ENCODE measurements at regions not wholly inside any gene's neighbourhood (a gene's known extent, or its start where the extent isn't known, plus 50 kb on each side); places are given as distances from the start of the nearest gene placed in this dataset.

DNA sequence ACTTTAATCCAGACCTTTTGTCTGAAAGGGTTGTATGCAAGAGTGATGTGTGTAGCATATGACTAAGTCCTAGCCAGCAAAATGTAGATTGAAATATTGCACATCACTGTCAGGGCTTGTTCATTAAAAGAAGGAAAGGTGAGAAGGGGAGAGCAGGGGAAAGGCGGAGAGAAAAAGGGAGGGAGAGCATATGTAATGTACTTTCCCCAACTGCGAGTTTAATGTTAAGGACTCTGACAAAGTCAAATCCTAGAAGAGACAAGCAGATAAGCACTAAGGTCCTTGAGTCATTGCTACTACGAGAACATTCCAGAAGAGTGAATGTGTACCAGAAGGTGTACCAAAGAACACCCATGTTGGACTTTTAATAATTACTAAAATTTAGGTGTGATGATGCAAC lies 1336.7 kb downstream of the NSUN3 start:
- no peak overlapping the region for H2AFZ ChIP-seq (ENCODE audit: low read depth, low read length, poor library complexity, severe bottlenecking)
- no TSS peak for BruUV-seq (replicated peaks)
- H3K4me3 ChIP-seq (replicated peaks in 1 of 2; ENCODE audit: low read depth in 1 of 2, low read length in 2 of 2), result no peak overlapping the region
- H3K79me2 ChIP-seq (ENCODE audit: insufficient read depth, low read length), result no peaks in the 10 kb centered on the region
- intact Hi-C loops (cut with micrococcal nuclease), result no loop called here
- no peaks in the 10 kb centered on the region for H3K9me2 ChIP-seq (ENCODE audit: insufficient read depth)
- peaks cover 9 to 19% of the 10 kb centered on the region in 2 experiments; a peak in 2 of 4 replicates for H3K9me3 ChIP-seq (ENCODE audit: control insufficient read depth in 1 of 2, insufficient read depth in 1 of 2, low read depth in 1 of 2, low read length in 2 of 2)
- no peaks in the 10 kb centered on the region; the same call in 1 of the 2 replicates for H4K20me1 ChIP-seq (ENCODE audit: insufficient read depth)
- TF ChIP-seq RAD21 (IDR thresholded peaks at IDR 0.05; ENCODE audit: low read depth) (no peak), ZFX (IDR thresholded peaks at IDR 0.05) (no peak), ELF1 (IDR thresholded peaks at IDR 0.05; ENCODE audit: borderline replicate concordance, low read depth) (no peak), CBX3 (IDR thresholded peaks at IDR 0.05; ENCODE audit: low read depth) (no peak), EGR1 (IDR thresholded peaks at IDR 0.05; ENCODE audit: low read depth) (no peak), EZH2 (IDR thresholded peaks at IDR 0.05) (no peak), FOSL1 (IDR thresholded peaks at IDR 0.05; ENCODE audit: low read depth) (no peak), POLR2AphosphoS5 (IDR thresholded peaks at IDR 0.05; ENCODE audit: low read depth, low read length) (no peak), POLR2A (IDR thresholded peaks at IDR 0.05; ENCODE audit: borderline replicate concordance, extremely low read depth, insufficient read depth, insufficient read length) (no peak), TCF7L2 (IDR thresholded peaks at IDR 0.05; ENCODE audit: borderline replicate concordance, extremely low read depth, insufficient read depth, insufficient read length) (no peak), SRF (IDR thresholded peaks at IDR 0.05; ENCODE audit: low read depth) (no peak)
- TF ChIP-seq, protein P1, sequence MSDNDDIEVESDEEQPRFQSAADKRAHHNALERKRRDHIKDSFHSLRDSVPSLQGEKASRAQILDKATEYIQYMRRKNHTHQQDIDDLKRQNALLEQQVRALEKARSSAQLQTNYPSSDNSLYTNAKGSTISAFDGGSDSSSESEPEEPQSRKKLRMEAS (IDR thresholded peaks at IDR 0.05), result no peak
- TF ChIP-seq, protein P2, sequence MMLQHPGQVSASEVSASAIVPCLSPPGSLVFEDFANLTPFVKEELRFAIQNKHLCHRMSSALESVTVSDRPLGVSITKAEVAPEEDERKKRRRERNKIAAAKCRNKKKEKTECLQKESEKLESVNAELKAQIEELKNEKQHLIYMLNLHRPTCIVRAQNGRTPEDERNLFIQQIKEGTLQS (IDR thresholded peaks at IDR 0.05), result no peak
- TF ChIP-seq, protein P3, sequence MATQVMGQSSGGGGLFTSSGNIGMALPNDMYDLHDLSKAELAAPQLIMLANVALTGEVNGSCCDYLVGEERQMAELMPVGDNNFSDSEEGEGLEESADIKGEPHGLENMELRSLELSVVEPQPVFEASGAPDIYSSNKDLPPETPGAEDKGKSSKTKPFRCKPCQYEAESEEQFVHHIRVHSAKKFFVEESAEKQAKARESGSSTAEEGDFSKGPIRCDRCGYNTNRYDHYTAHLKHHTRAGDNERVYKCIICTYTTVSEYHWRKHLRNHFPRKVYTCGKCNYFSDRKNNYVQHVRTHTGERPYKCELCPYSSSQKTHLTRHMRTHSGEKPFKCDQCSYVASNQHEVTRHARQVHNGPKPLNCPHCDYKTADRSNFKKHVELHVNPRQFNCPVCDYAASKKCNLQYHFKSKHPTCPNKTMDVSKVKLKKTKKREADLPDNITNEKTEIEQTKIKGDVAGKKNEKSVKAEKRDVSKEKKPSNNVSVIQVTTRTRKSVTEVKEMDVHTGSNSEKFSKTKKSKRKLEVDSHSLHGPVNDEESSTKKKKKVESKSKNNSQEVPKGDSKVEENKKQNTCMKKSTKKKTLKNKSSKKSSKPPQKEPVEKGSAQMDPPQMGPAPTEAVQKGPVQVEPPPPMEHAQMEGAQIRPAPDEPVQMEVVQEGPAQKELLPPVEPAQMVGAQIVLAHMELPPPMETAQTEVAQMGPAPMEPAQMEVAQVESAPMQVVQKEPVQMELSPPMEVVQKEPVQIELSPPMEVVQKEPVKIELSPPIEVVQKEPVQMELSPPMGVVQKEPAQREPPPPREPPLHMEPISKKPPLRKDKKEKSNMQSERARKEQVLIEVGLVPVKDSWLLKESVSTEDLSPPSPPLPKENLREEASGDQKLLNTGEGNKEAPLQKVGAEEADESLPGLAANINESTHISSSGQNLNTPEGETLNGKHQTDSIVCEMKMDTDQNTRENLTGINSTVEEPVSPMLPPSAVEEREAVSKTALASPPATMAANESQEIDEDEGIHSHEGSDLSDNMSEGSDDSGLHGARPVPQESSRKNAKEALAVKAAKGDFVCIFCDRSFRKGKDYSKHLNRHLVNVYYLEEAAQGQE (IDR thresholded peaks at IDR 0.05; ENCODE audit: low read depth), result no peak
- ATAC-seq, result no peak
- no peak overlapping the region for H3K27ac ChIP-seq (ENCODE audit: low read depth, low read length)
- ChIA-PET RAD21 (ENCODE audit: low non-redundant PET in 1 of 2, low total read pairs in 2 of 2, uncharacterized antibody in 2 of 2, unreplicated experiment in 2 of 2) (no interaction called here), CTCF (no interaction called here), POLR2A (no interaction called here)
- H3K9ac ChIP-seq (ENCODE audit: low read length), result no peak overlapping the region
- DNase-seq (ENCODE audit: low read depth, low spot score), result no peak
- H3K27me3 ChIP-seq (ENCODE audit: insufficient read depth, low read length), result no peaks in the 10 kb centered on the region
- H3K4me1 ChIP-seq (ENCODE audit: control insufficient read depth in 1 of 2, insufficient read depth in 2 of 2, low read length in 2 of 2), result no peaks in the 10 kb centered on the region
- H3K4me2 ChIP-seq (ENCODE audit: low read length), result no peak overlapping the region
- no peaks in the 10 kb centered on the region for H3K36me3 ChIP-seq (ENCODE audit: control insufficient read depth in 1 of 2, insufficient read depth in 2 of 2, low read length in 2 of 2)
